ENCODE measurements at regions not wholly inside any gene's neighbourhood (a gene's known extent, or its start where the extent isn't known, plus 50 kb on each side); places are given as distances from the start of the nearest gene placed in this dataset.
"Not testable (repeated sequence)": the region's sequence is repeated elsewhere in the genome, so short reads cannot be mapped to it uniquely, and the experiment has no call there.

GRCh38 chr9:62838024-62838718 lies 1648.3 kb downstream of the SPATA31A7 start:
- TF ChIP-seq EZH2 (IDR thresholded peaks at IDR 0.05; ENCODE audit: borderline replicate concordance, low read depth, low read length, severe bottlenecking); CTCF (IDR thresholded peaks at IDR 0.05; ENCODE audit: borderline replicate concordance, extremely low read depth, low read length, poor library complexity, severe bottlenecking): not testable (repeated sequence)

All from DND-41 (cell line).